ENCODE measurements at regions not wholly inside any gene's neighbourhood (a gene's known extent, or its start where the extent isn't known, plus 50 kb on each side); places are given as distances from the start of the nearest gene placed in this dataset.

DNA sequence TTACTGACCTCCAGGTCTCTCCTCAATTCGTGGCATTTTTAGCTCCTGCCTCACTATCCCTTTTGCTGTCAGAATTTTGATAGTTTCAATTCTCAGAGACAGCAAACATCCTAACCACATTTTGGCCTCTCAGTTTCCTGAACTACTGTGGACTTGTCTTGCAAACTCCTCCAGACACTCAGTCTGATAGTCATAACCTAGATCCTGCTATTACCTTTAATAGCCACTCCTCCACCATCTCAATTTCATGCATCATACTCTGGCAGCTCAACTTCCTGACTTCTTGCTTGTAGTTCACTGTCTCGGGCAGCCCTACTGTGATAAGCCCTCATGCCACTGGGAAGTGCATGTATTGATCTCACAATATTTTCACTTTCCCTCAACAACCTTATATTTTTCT, 481.8 kb upstream of the CDH18 start:
- TF ChIP-seq, protein P1, sequence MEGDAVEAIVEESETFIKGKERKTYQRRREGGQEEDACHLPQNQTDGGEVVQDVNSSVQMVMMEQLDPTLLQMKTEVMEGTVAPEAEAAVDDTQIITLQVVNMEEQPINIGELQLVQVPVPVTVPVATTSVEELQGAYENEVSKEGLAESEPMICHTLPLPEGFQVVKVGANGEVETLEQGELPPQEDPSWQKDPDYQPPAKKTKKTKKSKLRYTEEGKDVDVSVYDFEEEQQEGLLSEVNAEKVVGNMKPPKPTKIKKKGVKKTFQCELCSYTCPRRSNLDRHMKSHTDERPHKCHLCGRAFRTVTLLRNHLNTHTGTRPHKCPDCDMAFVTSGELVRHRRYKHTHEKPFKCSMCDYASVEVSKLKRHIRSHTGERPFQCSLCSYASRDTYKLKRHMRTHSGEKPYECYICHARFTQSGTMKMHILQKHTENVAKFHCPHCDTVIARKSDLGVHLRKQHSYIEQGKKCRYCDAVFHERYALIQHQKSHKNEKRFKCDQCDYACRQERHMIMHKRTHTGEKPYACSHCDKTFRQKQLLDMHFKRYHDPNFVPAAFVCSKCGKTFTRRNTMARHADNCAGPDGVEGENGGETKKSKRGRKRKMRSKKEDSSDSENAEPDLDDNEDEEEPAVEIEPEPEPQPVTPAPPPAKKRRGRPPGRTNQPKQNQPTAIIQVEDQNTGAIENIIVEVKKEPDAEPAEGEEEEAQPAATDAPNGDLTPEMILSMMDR (IDR thresholded peaks at IDR 0.05 in 2 of 3, conservative IDR thresholded peaks at IDR 0.05 in 1 of 3; ENCODE audit: control insufficient read depth in 2 of 3, extremely low read depth in 1 of 3, insufficient read depth in 1 of 3, low read depth in 3 of 3, low read length in 3 of 3), result no peak
- TF ChIP-seq, protein P2, sequence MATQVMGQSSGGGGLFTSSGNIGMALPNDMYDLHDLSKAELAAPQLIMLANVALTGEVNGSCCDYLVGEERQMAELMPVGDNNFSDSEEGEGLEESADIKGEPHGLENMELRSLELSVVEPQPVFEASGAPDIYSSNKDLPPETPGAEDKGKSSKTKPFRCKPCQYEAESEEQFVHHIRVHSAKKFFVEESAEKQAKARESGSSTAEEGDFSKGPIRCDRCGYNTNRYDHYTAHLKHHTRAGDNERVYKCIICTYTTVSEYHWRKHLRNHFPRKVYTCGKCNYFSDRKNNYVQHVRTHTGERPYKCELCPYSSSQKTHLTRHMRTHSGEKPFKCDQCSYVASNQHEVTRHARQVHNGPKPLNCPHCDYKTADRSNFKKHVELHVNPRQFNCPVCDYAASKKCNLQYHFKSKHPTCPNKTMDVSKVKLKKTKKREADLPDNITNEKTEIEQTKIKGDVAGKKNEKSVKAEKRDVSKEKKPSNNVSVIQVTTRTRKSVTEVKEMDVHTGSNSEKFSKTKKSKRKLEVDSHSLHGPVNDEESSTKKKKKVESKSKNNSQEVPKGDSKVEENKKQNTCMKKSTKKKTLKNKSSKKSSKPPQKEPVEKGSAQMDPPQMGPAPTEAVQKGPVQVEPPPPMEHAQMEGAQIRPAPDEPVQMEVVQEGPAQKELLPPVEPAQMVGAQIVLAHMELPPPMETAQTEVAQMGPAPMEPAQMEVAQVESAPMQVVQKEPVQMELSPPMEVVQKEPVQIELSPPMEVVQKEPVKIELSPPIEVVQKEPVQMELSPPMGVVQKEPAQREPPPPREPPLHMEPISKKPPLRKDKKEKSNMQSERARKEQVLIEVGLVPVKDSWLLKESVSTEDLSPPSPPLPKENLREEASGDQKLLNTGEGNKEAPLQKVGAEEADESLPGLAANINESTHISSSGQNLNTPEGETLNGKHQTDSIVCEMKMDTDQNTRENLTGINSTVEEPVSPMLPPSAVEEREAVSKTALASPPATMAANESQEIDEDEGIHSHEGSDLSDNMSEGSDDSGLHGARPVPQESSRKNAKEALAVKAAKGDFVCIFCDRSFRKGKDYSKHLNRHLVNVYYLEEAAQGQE (IDR thresholded peaks at IDR 0.05; ENCODE audit: low read depth, low read length), result no peak

All from GM12878 (cell line).